GM10266 (cell line): ENCODE measurements at regions not wholly inside any gene's neighbourhood (a gene's known extent, or its start where the extent isn't known, plus 50 kb on each side); places are given as distances from the start of the nearest gene placed in this dataset.

Experiments used
- DNase-seq: peaks from one replicate; pipeline ENCODE4 v3.0.0; 2012; ENCODE audit errors: extremely low spot score
- TF ChIP-seq, protein P1 (sequence below): IDR thresholded peaks from 2 replicates; pipeline ENCODE4 v1.5.1; 2012; ENCODE audit warnings: mild to moderate bottlenecking, low read depth; ENCODE audit not compliant: control insufficient read depth, insufficient read depth; ENCODE audit errors: missing control alignments

GRCh38 chr2:120871881-120872620 is 136.4 kb downstream of the GLI2 start:
- no peak for DNase-seq
- TF ChIP-seq, protein P1, sequence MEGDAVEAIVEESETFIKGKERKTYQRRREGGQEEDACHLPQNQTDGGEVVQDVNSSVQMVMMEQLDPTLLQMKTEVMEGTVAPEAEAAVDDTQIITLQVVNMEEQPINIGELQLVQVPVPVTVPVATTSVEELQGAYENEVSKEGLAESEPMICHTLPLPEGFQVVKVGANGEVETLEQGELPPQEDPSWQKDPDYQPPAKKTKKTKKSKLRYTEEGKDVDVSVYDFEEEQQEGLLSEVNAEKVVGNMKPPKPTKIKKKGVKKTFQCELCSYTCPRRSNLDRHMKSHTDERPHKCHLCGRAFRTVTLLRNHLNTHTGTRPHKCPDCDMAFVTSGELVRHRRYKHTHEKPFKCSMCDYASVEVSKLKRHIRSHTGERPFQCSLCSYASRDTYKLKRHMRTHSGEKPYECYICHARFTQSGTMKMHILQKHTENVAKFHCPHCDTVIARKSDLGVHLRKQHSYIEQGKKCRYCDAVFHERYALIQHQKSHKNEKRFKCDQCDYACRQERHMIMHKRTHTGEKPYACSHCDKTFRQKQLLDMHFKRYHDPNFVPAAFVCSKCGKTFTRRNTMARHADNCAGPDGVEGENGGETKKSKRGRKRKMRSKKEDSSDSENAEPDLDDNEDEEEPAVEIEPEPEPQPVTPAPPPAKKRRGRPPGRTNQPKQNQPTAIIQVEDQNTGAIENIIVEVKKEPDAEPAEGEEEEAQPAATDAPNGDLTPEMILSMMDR: no peak

DNA sequence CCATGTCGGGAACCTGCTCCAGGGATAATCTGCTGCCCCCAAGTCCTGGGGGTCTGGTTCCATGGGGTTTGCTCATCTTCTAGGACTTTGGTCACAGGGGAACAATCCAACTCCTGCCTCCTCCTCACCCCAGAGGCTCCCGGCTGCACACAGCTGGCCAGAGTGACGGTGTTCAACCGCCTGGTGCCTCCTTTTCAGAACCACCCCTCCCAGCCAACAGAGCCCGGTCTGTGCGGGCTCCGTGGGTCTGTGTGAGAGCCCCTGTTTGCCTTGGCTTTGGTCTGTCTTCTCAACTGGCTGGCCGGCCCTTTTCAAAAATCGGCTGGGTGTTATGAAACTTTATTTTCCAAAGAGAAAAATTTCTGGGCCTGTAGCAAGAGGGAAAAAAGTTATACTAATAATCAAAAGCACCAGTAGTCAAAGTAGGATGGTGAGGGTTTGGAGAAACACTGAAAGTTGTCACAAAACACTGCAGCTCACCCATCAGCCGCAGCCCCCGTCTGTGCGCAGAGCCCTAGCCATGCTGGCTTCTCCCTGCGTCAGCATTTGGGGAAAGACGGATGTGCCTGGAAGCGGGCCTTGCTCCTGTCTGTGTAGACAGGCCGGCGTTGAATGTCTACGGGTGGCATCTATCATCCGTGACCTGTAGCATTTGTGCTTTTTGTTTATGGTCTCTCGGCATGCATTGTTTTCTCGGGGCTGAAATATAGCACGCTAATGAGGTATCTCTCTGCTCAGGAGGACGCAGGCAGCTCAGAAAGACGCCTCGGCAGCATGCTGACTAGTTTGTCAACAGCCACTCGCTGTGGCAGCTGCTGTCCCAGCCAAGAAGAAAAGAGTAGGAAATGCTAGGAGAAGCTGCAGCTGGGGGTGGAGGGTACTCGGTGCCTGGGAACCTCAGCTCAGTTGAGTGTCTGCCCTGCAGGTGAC is 138.6 kb downstream of the GLI2 start:
- DNase-seq: no peak
- TF ChIP-seq, protein P1: no peak

- no peak for DNase-seq
- TF ChIP-seq, protein P1: no peak
Measured at GRCh38 chr2:120874888-120875275, 139.2 kb downstream of the GLI2 start.

DNA sequence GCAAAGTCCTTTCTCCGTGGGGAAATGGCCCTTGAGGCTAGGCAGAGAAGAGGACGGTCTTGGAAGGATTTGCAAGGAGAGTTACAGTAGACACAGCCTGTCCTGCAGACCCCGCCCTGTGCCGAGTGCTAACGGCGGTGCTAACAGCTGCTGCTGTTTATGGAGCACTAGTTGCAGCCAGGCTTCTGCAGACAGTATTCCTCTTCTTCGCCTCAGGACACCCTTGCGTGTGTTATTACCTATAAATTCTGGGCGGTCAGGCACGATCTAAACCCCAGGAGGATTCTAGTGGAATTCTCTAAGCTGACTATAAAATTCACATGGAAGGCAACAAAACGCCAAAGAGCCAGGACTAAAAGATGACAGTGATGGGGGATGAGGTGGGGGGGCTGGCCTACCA is 139.8 kb downstream of the GLI2 start:
- no peak for DNase-seq
- TF ChIP-seq, protein P1: no peak

DNA sequence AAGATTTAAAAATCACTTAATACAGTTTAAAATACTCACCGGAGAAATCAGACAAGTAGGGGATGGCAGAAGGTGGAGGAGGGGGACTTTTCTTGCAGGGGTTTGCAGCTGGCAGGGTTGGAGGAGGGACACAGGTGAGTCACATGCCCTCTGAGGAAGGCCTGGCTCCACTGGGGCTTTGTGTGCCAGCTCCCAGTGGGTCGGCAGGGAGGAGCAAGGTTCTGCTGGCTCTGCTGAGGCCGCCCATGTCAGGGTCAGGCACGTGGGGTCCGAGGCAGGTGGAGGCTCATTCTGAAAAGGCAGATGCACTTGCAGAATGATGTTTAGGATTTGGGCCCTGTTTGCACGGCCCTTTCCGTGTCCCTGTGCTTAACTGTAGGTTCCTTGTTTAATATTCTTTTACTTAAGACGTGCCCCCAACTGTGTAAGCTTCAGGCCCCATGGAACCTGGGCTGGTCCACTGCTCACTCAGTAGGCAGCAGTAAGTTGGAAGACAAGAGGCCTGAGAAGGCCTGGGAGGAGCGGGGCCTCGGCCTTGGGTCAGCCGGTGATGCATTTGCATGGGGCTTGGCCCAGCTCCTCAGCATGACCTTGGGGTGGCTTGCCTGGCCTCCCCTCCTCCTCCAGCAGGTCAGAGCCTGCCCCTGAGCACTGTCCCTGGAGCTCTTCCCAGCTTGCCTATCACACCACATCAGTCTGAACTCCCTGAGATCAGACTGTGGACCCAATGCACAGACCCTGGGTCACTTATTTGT is 141.0 kb downstream of the GLI2 start:
- TF ChIP-seq, protein P1: no peak
- no peak for DNase-seq

- no peak for DNase-seq
Measured at GRCh38 chr2:120877409-120877808, 141.7 kb downstream of the GLI2 start.

More at GRCh38 chr2:120877409-120877808, 141.7 kb downstream of the GLI2 start:
- TF ChIP-seq, protein P1: no peak
